ENCODE measurements at regions not wholly inside any gene's neighbourhood (a gene's known extent, or its start where the extent isn't known, plus 50 kb on each side); places are given as distances from the start of the nearest gene placed in this dataset.

GRCh38 chr7:81607987-81608386 lies 161.9 kb downstream of the HGF start:
- DNase-seq, result no peak
- Histone ChIP-seq H3K27me3 (no peaks in the 10 kb centered on the region), H3K9me3 (no peaks in the 10 kb centered on the region), H3K36me3 (no peaks in the 10 kb centered on the region), H3K4me3 (replicated peaks in 1 of 3) (no peak overlapping the region), H3K4me1 (no peaks in the 10 kb centered on the region), H3K27ac (no peak overlapping the region)
- intact Hi-C loops (cut with DNase I), result no loop called here
- TF ChIP-seq POLR2A (IDR thresholded peaks at IDR 0.05) (no peak), CTCF (IDR thresholded peaks at IDR 0.05) (no peak)

GRCh38 chr7:81606078-81606863 lies 163.6 kb downstream of the HGF start:
- no peak overlapping the region for H3K4me3 ChIP-seq (replicated peaks in 1 of 3)
- H3K27ac ChIP-seq, result no peak overlapping the region
- H3K27me3 ChIP-seq, result no peaks in the 10 kb centered on the region
- H3K4me1 ChIP-seq, result no peaks in the 10 kb centered on the region
- no peaks in the 10 kb centered on the region for H3K36me3 ChIP-seq
- no peak for DNase-seq
- WGBS, 2 donors, result 88 to 93% methylated on average over 3 of the region's 3 CpGs
- intact Hi-C loops (cut with DNase I), result no loop called here
- H3K9me3 ChIP-seq, result no peaks in the 10 kb centered on the region
- no peak for TF ChIP-seq CTCF (IDR thresholded peaks at IDR 0.05)

- Histone ChIP-seq H3K9me3 (no peaks in the 10 kb centered on the region), H3K27ac (no peak overlapping the region), H3K27me3 (no peaks in the 10 kb centered on the region), H3K4me3 (replicated peaks in 1 of 3) (no peak overlapping the region), H3K4me1 (no peaks in the 10 kb centered on the region), H3K36me3 (no peaks in the 10 kb centered on the region)
- DNase-seq, result no peak
- WGBS, 2 donors, result 94 to 99% methylated on average over 4 of the region's 4 CpGs
- intact Hi-C loops (cut with DNase I), result no loop called here
- TF ChIP-seq CTCF (IDR thresholded peaks at IDR 0.05) (no peak), POLR2A (IDR thresholded peaks at IDR 0.05) (no peak)
Measured at GRCh38 chr7:81605493-81605892, 164.4 kb downstream of the HGF start.

GRCh38 chr7:81604808-81605174 lies 165.1 kb downstream of the HGF start:
- H3K9me3 ChIP-seq, result no peaks in the 10 kb centered on the region
- TF ChIP-seq CTCF (IDR thresholded peaks at IDR 0.05), result no peak
- no peak for TF ChIP-seq POLR2A (IDR thresholded peaks at IDR 0.05)
- no peaks in the 10 kb centered on the region for H3K27me3 ChIP-seq
- intact Hi-C loops (cut with DNase I), result no loop called here
- no peak overlapping the region for H3K27ac ChIP-seq
- no peaks in the 10 kb centered on the region for H3K36me3 ChIP-seq
- no peaks in the 10 kb centered on the region for H3K4me1 ChIP-seq
- WGBS, 2 donors, result 86 to 95% methylated on average over 2 of the region's 2 CpGs
- no peak for DNase-seq
- no peak overlapping the region for H3K4me3 ChIP-seq (replicated peaks in 1 of 3)

- no peak for DNase-seq
- Histone ChIP-seq H3K27me3 (no peaks in the 10 kb centered on the region), H3K9me3 (no peaks in the 10 kb centered on the region), H3K4me1 (no peaks in the 10 kb centered on the region), H3K4me3 (replicated peaks in 1 of 3) (no peak overlapping the region), H3K36me3 (no peaks in the 10 kb centered on the region), H3K27ac (no peak overlapping the region)
- WGBS, 2 donors, result 76 to 79% methylated on average over 12 of the region's 12 CpGs
- intact Hi-C loops (cut with DNase I), result no loop called here
- no peak for TF ChIP-seq CTCF (IDR thresholded peaks at IDR 0.05)
- no peak for TF ChIP-seq POLR2A (IDR thresholded peaks at IDR 0.05)
Measured at GRCh38 chr7:81604075-81604807, 165.6 kb downstream of the HGF start.

All from thyroid gland (tissue), 4 donors.